GM21619 (cell line): ENCODE measurements at regions not wholly inside any gene's neighbourhood (a gene's known extent, or its start where the extent isn't known, plus 50 kb on each side); places are given as distances from the start of the nearest gene placed in this dataset.

Experiments used
- ATAC-seq: cut with Tn5 transposase; IDR thresholded peaks from one replicate; pipeline ENCODE4 v1.9.1; 2021; ENCODE audit not compliant: unreplicated experiment

- ATAC-seq: no peak
Observed at GRCh38 chr6:18667612-18668011, 280.5 kb downstream of the RNF144B start.

- no peak for ATAC-seq
Observed at GRCh38 chr6:18668994-18669393, 281.8 kb downstream of the RNF144B start.

GRCh38 chr6:18672852-18673251 is 285.7 kb downstream of the RNF144B start:
- ATAC-seq: no peak

- ATAC-seq: no peak
Observed at GRCh38 chr6:18674346-18674745, 287.2 kb downstream of the RNF144B start.

- no peak for ATAC-seq
Observed at GRCh38 chr6:18675881-18676280, 288.7 kb downstream of the RNF144B start.

- ATAC-seq: no peak
Observed at GRCh38 chr6:18676548-18676947, 289.4 kb downstream of the RNF144B start.

- ATAC-seq: no peak
Observed at GRCh38 chr6:18680842-18681241, 293.7 kb downstream of the RNF144B start.

- no peak for ATAC-seq
Observed at GRCh38 chr6:18681832-18682503, 294.8 kb downstream of the RNF144B start.

- ATAC-seq: no peak
Observed at GRCh38 chr6:18684343-18684742, 297.2 kb downstream of the RNF144B start.

GRCh38 chr6:18692929-18693685 is 306.0 kb downstream of the RNF144B start:
- no peak for ATAC-seq

GRCh38 chr6:18693881-18694280 is 306.7 kb downstream of the RNF144B start:
- no peak for ATAC-seq

GRCh38 chr6:18703546-18703945 is 316.4 kb downstream of the RNF144B start:
- ATAC-seq: no peak

GRCh38 chr6:18707714-18708439 is 320.7 kb downstream of the RNF144B start:
- no peak for ATAC-seq

GRCh38 chr6:18712595-18712994 is 325.4 kb downstream of the RNF144B start:
- ATAC-seq: no peak

GRCh38 chr6:18720075-18720474 is 332.9 kb downstream of the RNF144B start:
- ATAC-seq: no peak

GRCh38 chr6:18724056-18724455 is 336.9 kb downstream of the RNF144B start:
- no peak for ATAC-seq

- ATAC-seq: no peak
Observed at GRCh38 chr6:18725449-18725848, 338.3 kb downstream of the RNF144B start.

- no peak for ATAC-seq
Observed at GRCh38 chr6:18733921-18734550, 346.9 kb downstream of the RNF144B start.

GRCh38 chr6:18741741-18742140 is 354.6 kb downstream of the RNF144B start:
- no peak for ATAC-seq

- no peak for ATAC-seq
Observed at GRCh38 chr6:18742406-18742805, 355.3 kb downstream of the RNF144B start.

- ATAC-seq: no peak
Observed at GRCh38 chr6:18746727-18747126, 359.6 kb downstream of the RNF144B start.
